Naive B cell (primary cell): ENCODE measurements at regions not wholly inside any gene's neighbourhood (a gene's known extent, or its start where the extent isn't known, plus 50 kb on each side); places are given as distances from the start of the nearest gene placed in this dataset.

ENCODE experiments used
- ATAC-seq, 2 donors: fragments of 150-1000 bp; cut with Tn5 transposase; 2 replicates each; pipeline ENCODE4 v1.10.0; 2021; ENCODE audit warnings: low read depth in 2 of 2, mild to moderate bottlenecking in 2 of 2, moderate library complexity in 2 of 2
- DNase-seq: peaks from one replicate; pipeline ENCODE4 v3.0.0; 2022
- H3K27ac Mint-ChIP-seq, 6 donors: one replicate each; pipeline ENCODE4 v1.8.0; 2020 to 2022; ENCODE audit warnings: mild to moderate bottlenecking in 6 of 6, mixed read lengths in 6 of 6, moderate library complexity in 5 of 6, inconsistent platforms in 2 of 6
- H3K27me3 Mint-ChIP-seq, 3 donors: one replicate each; pipeline ENCODE4 v1.8.0; 2021 to 2022; ENCODE audit warnings: mixed read lengths in 3 of 3, mild to moderate bottlenecking in 1 of 3
- H3K36me3 Mint-ChIP-seq, 2 donors: one replicate each; pipeline ENCODE4 v1.8.0; 2020 to 2022; ENCODE audit warnings: mixed read lengths in 2 of 2, inconsistent platforms in 1 of 2, mild to moderate bottlenecking in 1 of 2
- H3K4me1 Mint-ChIP-seq, 3 donors: one replicate each; pipeline ENCODE4 v1.8.0; 2020 to 2022; ENCODE audit warnings: mixed read lengths in 3 of 3, inconsistent platforms in 1 of 3, mild to moderate bottlenecking in 1 of 3, moderate library complexity in 1 of 3
- H3K4me3 Mint-ChIP-seq, 8 donors: one replicate each; pipeline ENCODE4 v1.8.0; 2020 to 2022; ENCODE audit warnings: mild to moderate bottlenecking in 8 of 8, mixed read lengths in 8 of 8, moderate library complexity in 8 of 8, inconsistent platforms in 2 of 8
- H3K9me3 Mint-ChIP-seq, 7 donors: one replicate each; pipeline ENCODE4 v1.8.0; 2020 to 2022; ENCODE audit warnings: mixed read lengths in 7 of 7, mild to moderate bottlenecking in 5 of 7, inconsistent platforms in 2 of 7, moderate library complexity in 1 of 7

GRCh38 chr4:20543131-20543530 is 157.1 kb upstream of the PACRGL start:
- no peak for DNase-seq
- Mint-ChIP-seq H3K4me1 (no peaks in the 10 kb centered on the region), H3K9me3 (peaks cover 0 to 2% (median 0%) of the 10 kb centered on the region in 7 donors), H3K36me3 (no peaks in the 10 kb centered on the region), H3K4me3 (no peak overlapping the region), H3K27me3 (no peaks in the 10 kb centered on the region), H3K27ac (no peak overlapping the region)
- no peak for ATAC-seq

- Mint-ChIP-seq H3K27ac (no peak overlapping the region), H3K4me1 (no peaks in the 10 kb centered on the region), H3K9me3 (peaks cover 0 to 2% (median 0%) of the 10 kb centered on the region in 7 donors), H3K27me3 (no peaks in the 10 kb centered on the region), H3K4me3 (no peak overlapping the region), H3K36me3 (no peaks in the 10 kb centered on the region)
- no peak for ATAC-seq
- no peak for DNase-seq
Observed at GRCh38 chr4:20544645-20545044, 155.6 kb upstream of the PACRGL start.

GRCh38 chr4:20552004-20552403 is 148.3 kb upstream of the PACRGL start:
- H3K4me3 Mint-ChIP-seq = no peak overlapping the region
- H3K27me3 Mint-ChIP-seq = no peaks in the 10 kb centered on the region
- H3K27ac Mint-ChIP-seq = no peak overlapping the region
- no peak for DNase-seq
- H3K9me3 Mint-ChIP-seq = peaks cover 0 to 2% (median 0%) of the 10 kb centered on the region in 7 donors
- ATAC-seq = no peak
- no peaks in the 10 kb centered on the region for H3K36me3 Mint-ChIP-seq
- H3K4me1 Mint-ChIP-seq = no peaks in the 10 kb centered on the region

GRCh38 chr4:20554134-20554533 is 146.1 kb upstream of the PACRGL start:
- ATAC-seq = no peak
- H3K27ac Mint-ChIP-seq = no peak overlapping the region

GRCh38 chr4:20565075-20565721 is 135.1 kb upstream of the PACRGL start:
- DNase-seq (no peak), ATAC-seq (no peak)
- H3K4me1 Mint-ChIP-seq = no peaks in the 10 kb centered on the region
- H3K9me3 Mint-ChIP-seq = peaks cover 0 to 5% (median 0%) of the 10 kb centered on the region in 7 donors
- H3K27me3 Mint-ChIP-seq = no peaks in the 10 kb centered on the region
- H3K4me3 Mint-ChIP-seq = no peak overlapping the region
- H3K36me3 Mint-ChIP-seq = no peaks in the 10 kb centered on the region
- peak overlapping the region in 1 of 6 donors; percentile 48 for H3K27ac Mint-ChIP-seq

More at GRCh38 chr4:20554134-20554533, 146.1 kb upstream of the PACRGL start:
- Mint-ChIP-seq H3K27me3 (no peaks in the 10 kb centered on the region), H3K36me3 (no peaks in the 10 kb centered on the region), H3K4me3 (no peak overlapping the region), H3K9me3 (peaks cover 0 to 2% (median 0%) of the 10 kb centered on the region in 7 donors), H3K4me1 (no peaks in the 10 kb centered on the region)
- no peak for DNase-seq

- Mint-ChIP-seq H3K4me1 (no peaks in the 10 kb centered on the region), H3K9me3 (no peaks in the 10 kb centered on the region), H3K27ac (no peak overlapping the region), H3K4me3 (no peak overlapping the region), H3K36me3 (no peaks in the 10 kb centered on the region), H3K27me3 (no peaks in the 10 kb centered on the region)
- DNase-seq = no peak
- no peak for ATAC-seq
Observed at GRCh38 chr4:20570981-20571715, 129.1 kb upstream of the PACRGL start.

- DNase-seq = no peak
- Mint-ChIP-seq H3K4me1 (no peaks in the 10 kb centered on the region), H3K27me3 (no peaks in the 10 kb centered on the region), H3K4me3 (no peak overlapping the region), H3K27ac (no peak overlapping the region), H3K36me3 (no peaks in the 10 kb centered on the region), H3K9me3 (no peaks in the 10 kb centered on the region)
- no peak for ATAC-seq
Observed at GRCh38 chr4:20572976-20573375, 127.3 kb upstream of the PACRGL start.

- no peak for ATAC-seq
- no peaks in the 10 kb centered on the region for H3K9me3 Mint-ChIP-seq
- H3K27ac Mint-ChIP-seq = no peak overlapping the region
- H3K4me1 Mint-ChIP-seq = no peaks in the 10 kb centered on the region
- no peaks in the 10 kb centered on the region for H3K27me3 Mint-ChIP-seq
- H3K36me3 Mint-ChIP-seq = no peaks in the 10 kb centered on the region
- no peak overlapping the region for H3K4me3 Mint-ChIP-seq
- DNase-seq = no peak
Observed at GRCh38 chr4:20574986-20575385, 125.3 kb upstream of the PACRGL start.

GRCh38 chr4:20575486-20575885 is 124.8 kb upstream of the PACRGL start:
- Mint-ChIP-seq H3K27ac (no peak overlapping the region), H3K36me3 (no peaks in the 10 kb centered on the region), H3K27me3 (no peaks in the 10 kb centered on the region), H3K9me3 (no peaks in the 10 kb centered on the region), H3K4me1 (no peaks in the 10 kb centered on the region), H3K4me3 (no peak overlapping the region)
- DNase-seq (no peak), ATAC-seq (no peak)

GRCh38 chr4:20576861-20577260 is 123.4 kb upstream of the PACRGL start:
- H3K9me3 Mint-ChIP-seq = peaks cover 0 to 5% (median 0%) of the 10 kb centered on the region in 7 donors
- H3K4me1 Mint-ChIP-seq = no peaks in the 10 kb centered on the region
- H3K4me3 Mint-ChIP-seq = no peak overlapping the region
- H3K36me3 Mint-ChIP-seq = no peaks in the 10 kb centered on the region
- ATAC-seq (no peak), DNase-seq (no peak)
- H3K27ac Mint-ChIP-seq = no peak overlapping the region
- H3K27me3 Mint-ChIP-seq = no peaks in the 10 kb centered on the region

- Mint-ChIP-seq H3K36me3 (no peaks in the 10 kb centered on the region), H3K27me3 (no peaks in the 10 kb centered on the region), H3K9me3 (peaks cover 0 to 5% (median 0%) of the 10 kb centered on the region in 7 donors), H3K4me3 (no peak overlapping the region), H3K4me1 (no peaks in the 10 kb centered on the region), H3K27ac (no peak overlapping the region)
- ATAC-seq (no peak), DNase-seq (no peak)
Observed at GRCh38 chr4:20577702-20578101, 122.6 kb upstream of the PACRGL start.

- H3K27me3 Mint-ChIP-seq = no peaks in the 10 kb centered on the region
- no peaks in the 10 kb centered on the region for H3K36me3 Mint-ChIP-seq
- no peak overlapping the region for H3K27ac Mint-ChIP-seq
- peaks cover 0 to 10% (median 0%) of the 10 kb centered on the region in 7 donors for H3K9me3 Mint-ChIP-seq
- H3K4me1 Mint-ChIP-seq = no peaks in the 10 kb centered on the region
- H3K4me3 Mint-ChIP-seq = no peak overlapping the region
- ATAC-seq (no peak), DNase-seq (no peak)
Observed at GRCh38 chr4:20580907-20581306, 119.4 kb upstream of the PACRGL start.

- H3K4me1 Mint-ChIP-seq = no peaks in the 10 kb centered on the region
- DNase-seq (no peak), ATAC-seq (no peak)
- no peak overlapping the region for H3K4me3 Mint-ChIP-seq
- H3K27me3 Mint-ChIP-seq = no peaks in the 10 kb centered on the region
- no peaks in the 10 kb centered on the region for H3K36me3 Mint-ChIP-seq
- H3K9me3 Mint-ChIP-seq = no peaks in the 10 kb centered on the region
- no peak overlapping the region for H3K27ac Mint-ChIP-seq
Observed at GRCh38 chr4:20589436-20589835, 110.8 kb upstream of the PACRGL start.

GRCh38 chr4:20590849-20591248 is 109.4 kb upstream of the PACRGL start:
- no peak overlapping the region for H3K4me3 Mint-ChIP-seq
- H3K27me3 Mint-ChIP-seq = no peaks in the 10 kb centered on the region
- DNase-seq (no peak), ATAC-seq (no peak)
- no peak overlapping the region for H3K27ac Mint-ChIP-seq
- H3K4me1 Mint-ChIP-seq = no peaks in the 10 kb centered on the region
- no peaks in the 10 kb centered on the region for H3K36me3 Mint-ChIP-seq
- H3K9me3 Mint-ChIP-seq = no peaks in the 10 kb centered on the region
